NCI-H2029 (cell line): ENCODE measurements at regions not wholly inside any gene's neighbourhood (a gene's known extent, or its start where the extent isn't known, plus 50 kb on each side); places are given as distances from the start of the nearest gene placed in this dataset.
"Not testable (repeated sequence)": the region's sequence is repeated elsewhere in the genome, so short reads cannot be mapped to it uniquely, and the experiment has no call there.

Source experiments
- DNase-seq: peaks from one replicate; lab custom pipeline; 2025; lab: John Stamatoyannopoulos, UW

DNA sequence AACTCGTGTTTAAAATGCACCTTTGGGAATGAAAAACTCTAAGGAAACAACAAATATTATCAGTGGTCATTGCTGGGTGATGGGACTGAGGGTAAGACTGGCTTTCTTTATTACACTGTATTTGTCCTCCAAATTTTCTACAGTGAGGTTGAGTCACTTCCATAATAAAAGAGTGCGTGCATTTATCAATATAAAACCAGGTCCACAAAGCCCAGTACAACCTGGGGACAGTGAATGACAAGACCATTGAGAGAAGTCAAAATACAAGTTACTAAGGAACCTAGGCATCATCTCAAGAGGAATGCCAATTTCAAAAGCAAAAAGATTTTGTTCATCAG is 76.4 kb downstream of the MAGED4 start:
- DNase-seq: no peak

DNA sequence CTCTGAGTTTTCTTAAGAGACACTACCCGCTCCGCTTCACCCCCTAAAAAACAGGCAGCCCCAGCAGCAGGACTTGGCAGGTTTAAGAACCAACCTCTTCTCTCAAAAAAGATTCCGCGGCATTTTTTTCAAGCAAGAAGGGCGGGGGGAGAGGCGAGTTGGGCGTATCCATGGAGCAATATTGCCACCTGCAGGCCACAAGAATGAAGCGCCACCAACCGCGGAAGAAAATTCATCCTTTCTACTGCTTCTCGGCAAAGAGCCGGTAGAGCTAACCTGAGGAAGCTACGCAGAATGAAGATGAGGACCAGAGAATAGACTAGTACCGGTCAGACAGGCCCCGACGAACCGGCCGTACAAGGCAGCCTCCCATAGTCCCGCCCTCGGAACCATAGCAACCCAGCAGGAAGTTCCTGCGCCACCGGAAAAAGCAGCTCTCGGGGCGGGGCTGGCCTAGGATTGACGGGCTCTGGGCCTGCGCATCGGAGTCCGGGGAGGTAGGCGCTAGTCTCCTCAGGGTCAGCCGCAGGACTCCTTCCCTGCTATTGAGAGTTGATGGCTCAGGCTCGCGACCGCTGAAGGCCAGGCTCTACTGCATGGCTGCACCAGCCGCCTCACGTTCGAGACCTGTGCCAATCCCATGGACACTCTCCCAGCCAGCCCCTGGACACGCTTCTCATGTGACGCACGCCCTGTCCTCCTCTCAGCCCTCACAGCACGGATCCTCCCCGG is 76.9 kb downstream of the MAGED4 start:
- DNase-seq: peak; percentile 63

GRCh38 chrX:52262195-52262546 is 77.5 kb downstream of the MAGED4 start:
- no peak for DNase-seq

GRCh38 chrX:52263417-52263816 is 78.7 kb downstream of the MAGED4 start:
- DNase-seq: no peak

GRCh38 chrX:52265713-52266112 is 81.0 kb downstream of the MAGED4 start:
- no peak for DNase-seq

GRCh38 chrX:52268502-52268901 is 83.8 kb downstream of the MAGED4 start:
- DNase-seq: not testable (repeated sequence)

GRCh38 chrX:52270453-52271116 is 85.9 kb downstream of the MAGED4 start:
- no peak for DNase-seq

GRCh38 chrX:52271206-52271605 is 86.5 kb downstream of the MAGED4 start:
- DNase-seq: no peak

DNA sequence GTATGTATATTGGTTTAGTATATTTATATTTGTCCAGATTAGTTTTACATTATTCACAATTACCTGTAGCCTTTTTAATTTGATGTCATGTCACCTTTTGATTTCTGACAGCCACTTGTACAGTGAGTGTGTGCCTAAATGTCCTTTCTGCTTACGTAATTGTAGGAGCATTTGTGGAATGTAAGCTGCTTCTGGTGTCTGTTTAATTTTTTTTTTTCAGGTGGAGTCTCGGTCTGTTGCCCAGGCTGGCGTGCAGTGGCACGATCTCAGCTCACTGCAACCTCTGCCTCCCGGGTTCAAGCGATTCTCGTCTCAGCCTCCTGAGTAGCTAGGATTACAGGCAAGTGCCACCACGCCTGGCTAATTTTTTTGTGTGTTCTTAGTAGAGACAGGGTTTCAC is 91.2 kb upstream of the XAGE2 start:
- DNase-seq: no peak

GRCh38 chrX:52280812-52281211 is 88.0 kb upstream of the XAGE2 start:
- DNase-seq: no peak

DNA sequence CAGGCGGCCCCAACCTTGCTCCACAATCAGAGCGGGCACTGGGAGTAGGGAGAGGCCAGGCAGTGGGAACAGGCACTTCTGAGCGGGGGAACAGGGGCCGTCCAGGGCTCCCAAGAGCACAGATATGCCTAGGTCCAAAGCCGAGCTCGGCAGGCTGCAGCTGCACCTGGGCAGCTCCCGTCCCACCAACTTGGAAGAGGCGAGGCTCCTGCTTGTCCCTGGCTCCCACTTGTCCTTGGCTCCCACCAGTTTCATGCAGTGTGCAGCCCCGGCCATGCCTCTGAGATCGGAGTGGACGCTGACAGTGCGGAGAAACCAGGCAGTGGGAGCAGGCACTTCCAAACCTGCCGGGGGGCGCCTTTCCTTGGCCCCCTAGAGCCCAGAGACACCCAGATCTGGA is 84.0 kb upstream of the XAGE2 start:
- DNase-seq: no peak

GRCh38 chrX:52298968-52299367 is 69.9 kb upstream of the XAGE2 start:
- not testable (repeated sequence) for DNase-seq

DNA sequence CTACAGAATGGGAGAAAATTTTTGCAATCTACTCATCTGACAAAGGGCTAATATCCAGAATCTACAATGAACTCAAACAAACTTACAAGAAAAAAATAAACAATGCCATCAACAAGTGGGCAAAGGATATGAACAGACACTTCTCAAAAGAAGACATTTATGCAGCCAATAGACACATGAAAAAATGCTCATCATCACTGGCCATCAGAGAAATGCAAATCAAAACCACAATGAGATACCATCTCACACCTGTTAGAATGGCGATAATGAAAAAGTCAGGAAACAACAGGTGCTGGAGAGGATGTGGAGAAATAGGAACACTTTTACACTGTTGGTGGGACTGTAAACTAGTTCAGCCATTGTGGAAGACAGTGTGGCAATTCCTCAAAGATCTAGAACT is 60.3 kb upstream of the XAGE2 start:
- not testable (repeated sequence) for DNase-seq
